WTC11 (cell line): ENCODE measurements at regions not wholly inside any gene's neighbourhood (a gene's known extent, or its start where the extent isn't known, plus 50 kb on each side); places are given as distances from the start of the nearest gene placed in this dataset.

Experiments
- ATAC-seq: fragments of 200-7000 bp; cut with Tn5 transposase; 2 replicates; pipeline ENCODE4 v1.10.0; 2021; ENCODE audit warnings: mild to moderate bottlenecking, moderate library complexity
- CTCF ChIA-PET: fragments of 300-600 bp; sonication (Branson Sonifier 250); formaldehyde crosslinking; loops from one replicate; lab custom pipeline; 2021; ENCODE audit warnings: antibody characterized with exemption; lab: Charles Lee
- POLR2A ChIA-PET: fragments of 350-600 bp; sonication (Branson Sonifier 250); formaldehyde crosslinking; loops from one replicate; lab custom pipeline; 2021; ENCODE audit warnings: antibody characterized with exemption; lab: Charles Lee
- DNase-seq: peaks from one replicate; pipeline ENCODE4 v3.0.0; 2021; ENCODE audit warnings: low spot score
- H3K27ac Mint-ChIP-seq: 2 replicates; pipeline ENCODE4 v1.8.0; 2021; ENCODE audit warnings: mixed read lengths
- H3K27me3 Mint-ChIP-seq: 2 replicates; pipeline ENCODE4 v1.8.0; 2021; ENCODE audit warnings: low read depth, mild to moderate bottlenecking, moderate library complexity, mixed read lengths
- H3K36me3 Mint-ChIP-seq: 2 replicates; pipeline ENCODE4 v1.8.0; 2021; ENCODE audit warnings: mixed read lengths
- H3K4me1 Mint-ChIP-seq: 2 replicates; pipeline ENCODE4 v1.8.0; 2022; ENCODE audit warnings: mixed read lengths
- H3K4me3 Mint-ChIP-seq: 2 replicates; pipeline ENCODE4 v1.8.0; 2021; ENCODE audit warnings: mild to moderate bottlenecking, moderate library complexity, mixed read lengths
- H3K9me3 Mint-ChIP-seq: 2 replicates; pipeline ENCODE4 v1.8.0; 2021; ENCODE audit warnings: mixed read lengths
- AFF4 ChIP-seq: sonication (generic); formaldehyde crosslinking; IDR thresholded peaks from 2 replicates; pipeline ENCODE4 v1.8.1; 2023; ENCODE audit warnings: mild to moderate bottlenecking, missing genetic modification reagents, borderline replicate concordance
- CREM ChIP-seq: sonication (generic); formaldehyde crosslinking; IDR thresholded peaks from 2 replicates; pipeline ENCODE4 v1.8.1; 2022; ENCODE audit warnings: mild to moderate bottlenecking, missing genetic modification reagents, moderate library complexity
- CTCF ChIP-seq: fragments of 200-600 bp; IDR thresholded peaks from 2 replicates; pipeline ENCODE4 v1.8.0; 2022; ENCODE audit warnings: antibody characterized with exemption
- E2F5 ChIP-seq: sonication (generic); formaldehyde crosslinking; IDR thresholded peaks from 2 replicates; pipeline ENCODE4 v1.8.1; 2022; ENCODE audit warnings: mild to moderate bottlenecking, moderate library complexity, missing genetic modification reagents
- IRF1 ChIP-seq: sonication (generic); formaldehyde crosslinking; IDR thresholded peaks from 2 replicates; pipeline ENCODE4 v1.8.0; 2023; ENCODE audit warnings: missing genetic modification reagents
- MLX ChIP-seq: sonication (generic); formaldehyde crosslinking; IDR thresholded peaks from 2 replicates; pipeline ENCODE4 v1.8.1; 2023; ENCODE audit warnings: mild to moderate bottlenecking, missing genetic modification reagents, moderate library complexity
- OVOL2 ChIP-seq: fragments of 250-450 bp; sonication (Bioruptor Pico); IDR thresholded peaks from 2 replicates; pipeline ENCODE4 v1.9.0; 2021; ENCODE audit warnings: mild to moderate bottlenecking, borderline replicate concordance
- SOX15 ChIP-seq: fragments of 250-450 bp; sonication (Bioruptor Pico); IDR thresholded peaks from 2 replicates; pipeline ENCODE4 v1.9.0; 2021; ENCODE audit warnings: mild to moderate bottlenecking
- SP1 ChIP-seq: sonication (generic); formaldehyde crosslinking; conservative IDR thresholded peaks from 2 replicates; pipeline ENCODE4 v1.8.1; 2022; ENCODE audit warnings: missing genetic modification reagents
- STAT6 ChIP-seq: sonication (generic); formaldehyde crosslinking; conservative IDR thresholded peaks from 2 replicates; pipeline ENCODE4 v1.8.1; 2023; ENCODE audit warnings: mild to moderate bottlenecking, low read depth, missing genetic modification reagents, moderate library complexity
- ZNF416 ChIP-seq: fragments of 250-450 bp; sonication (Bioruptor Pico); IDR thresholded peaks from 2 replicates; pipeline ENCODE4 v1.9.0; 2021; ENCODE audit warnings: mild to moderate bottlenecking, inconsistent platforms
- ZNF532 ChIP-seq: fragments of 250-450 bp; sonication (Bioruptor Pico); IDR thresholded peaks from 2 replicates; pipeline ENCODE4 v1.9.0; 2021; ENCODE audit warnings: mild to moderate bottlenecking, borderline replicate concordance

- no peak overlapping the region for H3K27ac Mint-ChIP-seq
- ATAC-seq (no peak), DNase-seq (no peak)
- H3K4me3 Mint-ChIP-seq, result no peak overlapping the region
- H3K27me3 Mint-ChIP-seq, result no peaks in the 10 kb centered on the region
- POLR2A ChIA-PET, result no interaction called here
- no peaks in the 10 kb centered on the region for H3K9me3 Mint-ChIP-seq
- peaks cover 14% of the 10 kb centered on the region for H3K4me1 Mint-ChIP-seq
- H3K36me3 Mint-ChIP-seq, result no peaks in the 10 kb centered on the region
- CTCF ChIA-PET, result no interaction called here
- no peak for TF ChIP-seq CTCF
- TF ChIP-seq IRF1 (CRISPR knock-in tag), result no peak
- no peak for TF ChIP-seq SOX15 (CRISPR knock-in tag)
- no peak for TF ChIP-seq CREM (CRISPR knock-in tag)
- TF ChIP-seq OVOL2 (CRISPR knock-in tag), result no peak
- TF ChIP-seq ZNF532, result no peak
- TF ChIP-seq SP1 (CRISPR knock-in tag), result no peak
- TF ChIP-seq ZNF416 (CRISPR knock-in tag), result no peak
- TF ChIP-seq AFF4 (CRISPR knock-in tag), result no peak
- TF ChIP-seq E2F5 (CRISPR knock-in tag), result no peak
- TF ChIP-seq MLX, result no peak
- TF ChIP-seq STAT6, result no peak
Observed at GRCh38 chr9:73515216-73515615, 363.6 kb downstream of the ANXA1 start.
